Keratinocyte (primary cell): ENCODE measurements at regions not wholly inside any gene's neighbourhood (a gene's known extent, or its start where the extent isn't known, plus 50 kb on each side); places are given as distances from the start of the nearest gene placed in this dataset.
"Not testable (repeated sequence)": the region's sequence is repeated elsewhere in the genome, so short reads cannot be mapped to it uniquely, and the experiment has no call there.

Source experiments
- DNase-seq: peaks from one replicate; pipeline ENCODE4 v3.0.0-alpha.2; 2011; ENCODE audit warnings: low read depth, missing footprints, low spot score
- FAIRE-seq: peaks from 2 replicates; lab custom pipeline; 2011; peaks lifted over from hg19 to GRCh38; lab: Jason Lieb, UNC
- H2AFZ ChIP-seq: 2 replicates; pipeline ENCODE4 v1.6.0; 2012; ENCODE audit warnings: low read length, control low read depth, inconsistent platforms; ENCODE audit not compliant: control insufficient read depth
- H3K27ac ChIP-seq: 2 replicates; pipeline ENCODE4 v1.5.1; 2011; ENCODE audit warnings: low read length; ENCODE audit not compliant: control insufficient read depth, insufficient read depth
- H3K27me3 ChIP-seq: 3 replicates; pipeline ENCODE4 v1.6.0; 2011; ENCODE audit warnings: low read length; ENCODE audit not compliant: control insufficient read depth, insufficient read depth; ENCODE audit errors: extremely low read depth
- H3K36me3 ChIP-seq, 2 experiments: 2 replicates in 1 of 2; 3 replicates in 1 of 2; pipeline ENCODE4 v1.5.1; 2011; ENCODE audit warnings: low read length in 2 of 2, mild to moderate bottlenecking in 1 of 2; ENCODE audit not compliant: control insufficient read depth in 2 of 2, insufficient read depth in 2 of 2; ENCODE audit errors: extremely low read depth in 1 of 2
- H3K4me1 ChIP-seq: 3 replicates; pipeline ENCODE4 v1.5.1; 2011; ENCODE audit warnings: low read length; ENCODE audit not compliant: control insufficient read depth, insufficient read depth; ENCODE audit errors: extremely low read depth
- H3K4me2 ChIP-seq: 3 replicates; pipeline ENCODE4 v1.6.0; 2011; ENCODE audit warnings: low read depth, low read length; ENCODE audit not compliant: control insufficient read depth, insufficient read depth; ENCODE audit errors: extremely low read depth
- H3K4me3 ChIP-seq, 3 experiments: fragments of 200-600 bp in 1 of 3; sonication (generic) in 1 of 3; 2 replicates in 2 of 3; 3 replicates in 1 of 3; pipeline ENCODE4 v1.5.1; 2011 to 2016; ENCODE audit warnings: low read length in 3 of 3, mild to moderate bottlenecking in 3 of 3, control low read depth in 2 of 3, inconsistent platforms in 1 of 3, low read depth in 1 of 3, mixed read lengths in 1 of 3, mixed run types in 1 of 3, moderate library complexity in 1 of 3; ENCODE audit not compliant: control insufficient read depth in 2 of 3, insufficient read depth in 2 of 3; ENCODE audit errors: extremely low read depth in 1 of 3
- H3K79me2 ChIP-seq: 2 replicates; pipeline ENCODE4 v1.6.0; 2012; ENCODE audit warnings: low read length; ENCODE audit not compliant: control insufficient read depth, insufficient read depth
- H3K9ac ChIP-seq: 3 replicates; pipeline ENCODE4 v1.6.0; 2011; ENCODE audit warnings: low read length; ENCODE audit not compliant: control insufficient read depth, insufficient read depth; ENCODE audit errors: extremely low read depth
- H3K9me1 ChIP-seq: 3 replicates; pipeline ENCODE4 v1.6.0; 2011; ENCODE audit warnings: low read length; ENCODE audit not compliant: control insufficient read depth, insufficient read depth; ENCODE audit errors: extremely low read depth
- H3K9me3 ChIP-seq: 2 replicates; pipeline ENCODE4 v1.5.1; 2012; ENCODE audit warnings: low read depth, low read length; ENCODE audit not compliant: control insufficient read depth
- H4K20me1 ChIP-seq: 3 replicates; pipeline ENCODE4 v1.6.0; 2011; ENCODE audit warnings: low read length; ENCODE audit not compliant: control insufficient read depth, insufficient read depth; ENCODE audit errors: extremely low read depth
- dilution Hi-C: fragments of 300-500 bp; cut with MboI; formaldehyde crosslinking; loops from one replicate; pipeline ENCODE4 v1.7.0; 2020; ENCODE audit warnings: low sequenced_read_pairs; ENCODE audit not compliant: extremely low pct_ligation_motif_present

GRCh38 chr14:106356643-106356930 lies 830.2 kb downstream of the TMEM121 start:
- dilution Hi-C loops, H3K4me1 ChIP-seq: not testable (repeated sequence)

GRCh38 chr14:106359157-106359887 lies 832.9 kb downstream of the TMEM121 start:
- H3K9me3 ChIP-seq, H3K36me3 ChIP-seq, FAIRE-seq, H3K4me2 ChIP-seq, H3K4me3 ChIP-seq, H3K9ac ChIP-seq, H2AFZ ChIP-seq, DNase-seq, H3K4me1 ChIP-seq, H3K79me2 ChIP-seq, H3K27me3 ChIP-seq, H3K9me1 ChIP-seq, dilution Hi-C loops, H3K27ac ChIP-seq, H4K20me1 ChIP-seq: not testable (repeated sequence)

More at GRCh38 chr14:106356643-106356930, 830.2 kb downstream of the TMEM121 start:
- not testable (repeated sequence) for H3K9ac ChIP-seq, FAIRE-seq, H3K4me3 ChIP-seq, DNase-seq, H3K27me3 ChIP-seq, H3K79me2 ChIP-seq, H3K27ac ChIP-seq, H4K20me1 ChIP-seq, H2AFZ ChIP-seq, H3K4me2 ChIP-seq, H3K9me3 ChIP-seq, H3K9me1 ChIP-seq, H3K36me3 ChIP-seq

GRCh38 chr14:106365371-106365770 lies 839.0 kb downstream of the TMEM121 start:
- H3K27ac ChIP-seq, H3K4me3 ChIP-seq, H3K9me3 ChIP-seq, H3K79me2 ChIP-seq, H3K9me1 ChIP-seq, DNase-seq, FAIRE-seq, H3K4me2 ChIP-seq, dilution Hi-C loops, H2AFZ ChIP-seq, H3K27me3 ChIP-seq, H4K20me1 ChIP-seq, H3K4me1 ChIP-seq, H3K9ac ChIP-seq, H3K36me3 ChIP-seq: not testable (repeated sequence)

- H3K36me3 ChIP-seq, H3K9ac ChIP-seq, dilution Hi-C loops, H3K4me3 ChIP-seq, H3K79me2 ChIP-seq, H3K9me3 ChIP-seq, H3K4me1 ChIP-seq, H3K27ac ChIP-seq, DNase-seq, H3K27me3 ChIP-seq, FAIRE-seq, H3K9me1 ChIP-seq, H3K4me2 ChIP-seq, H4K20me1 ChIP-seq, H2AFZ ChIP-seq: not testable (repeated sequence)
These were observed 839.5 kb downstream of the TMEM121 start for GRCh38 chr14:106365894-106366293.

GRCh38 chr14:106366971-106367370 lies 840.6 kb downstream of the TMEM121 start:
- H3K36me3 ChIP-seq, H2AFZ ChIP-seq, DNase-seq, H3K4me1 ChIP-seq, H3K9me1 ChIP-seq, H3K4me3 ChIP-seq, H3K27ac ChIP-seq, H3K9ac ChIP-seq, H3K9me3 ChIP-seq, H3K4me2 ChIP-seq, H4K20me1 ChIP-seq, dilution Hi-C loops, H3K27me3 ChIP-seq, H3K79me2 ChIP-seq, FAIRE-seq: not testable (repeated sequence)
